Ammon's horn (tissue), 1 donor: ENCODE measurements at regions not wholly inside any gene's neighbourhood (a gene's known extent, or its start where the extent isn't known, plus 50 kb on each side); places are given as distances from the start of the nearest gene placed in this dataset.
"Not testable (repeated sequence)": the region's sequence is repeated elsewhere in the genome, so short reads cannot be mapped to it uniquely, and the experiment has no call there.

Experiments
- DNase-seq: peaks from one replicate; pipeline ENCODE4 v3.0.0-alpha.2; 2016; ENCODE audit warnings: low spot score

DNA sequence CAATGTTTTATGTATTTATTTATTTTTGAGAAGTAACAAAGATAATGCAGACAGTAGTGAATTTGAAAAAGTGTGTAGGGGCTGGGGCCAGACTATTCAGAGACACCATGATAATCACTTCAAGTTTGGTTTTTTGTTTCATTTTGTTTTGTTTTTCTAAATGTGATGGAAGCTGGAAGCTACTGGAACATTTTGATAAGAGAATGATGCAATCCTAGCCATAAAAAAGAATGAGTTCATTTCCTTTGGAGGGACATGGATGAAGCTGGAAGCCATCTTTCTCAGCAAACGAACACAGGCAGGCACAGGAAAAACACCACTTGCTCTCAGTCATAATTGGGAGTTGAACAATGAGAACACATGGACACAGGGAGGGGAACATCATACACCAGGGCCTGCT lies 706.6 kb upstream of the EPHA5 start:
- no peak for DNase-seq

DNA sequence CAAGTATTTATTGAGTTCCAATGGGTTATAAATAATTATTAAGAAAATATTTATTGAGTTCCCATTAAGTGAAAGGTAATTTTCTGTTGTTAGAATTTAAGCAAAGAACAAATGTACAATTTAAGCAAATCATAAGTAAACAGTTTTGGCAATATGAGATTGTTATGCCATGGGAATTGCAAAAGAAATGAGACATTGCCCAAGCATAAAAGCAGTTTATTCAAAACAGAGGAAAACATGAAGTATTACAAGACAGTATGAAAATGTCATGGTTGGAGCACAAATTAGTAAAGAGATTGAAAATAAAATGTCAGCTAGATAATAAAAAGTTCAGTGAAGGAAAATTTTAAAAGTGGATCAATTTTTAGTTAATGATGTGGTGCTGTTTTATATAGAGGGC lies 706.1 kb upstream of the EPHA5 start:
- no peak for DNase-seq

DNA sequence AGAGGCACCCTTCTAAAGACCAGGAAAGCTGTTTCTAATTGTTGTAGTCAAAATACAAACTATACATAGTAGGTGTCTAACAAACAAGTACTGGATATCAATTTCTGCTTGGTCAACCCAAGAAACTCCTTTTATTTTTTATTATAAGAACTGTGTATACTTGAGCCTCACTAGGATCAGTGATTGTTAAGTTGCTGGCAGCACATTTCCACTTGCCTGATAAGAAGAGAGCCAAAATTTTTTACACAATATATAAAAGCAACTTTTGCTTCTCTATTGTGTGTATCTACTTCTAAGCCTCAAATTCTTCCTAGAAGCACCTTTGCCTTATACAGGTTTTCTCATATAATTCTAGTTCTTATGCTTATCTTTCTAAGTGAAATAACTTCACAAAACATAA lies 703.0 kb upstream of the EPHA5 start:
- no peak for DNase-seq

DNA sequence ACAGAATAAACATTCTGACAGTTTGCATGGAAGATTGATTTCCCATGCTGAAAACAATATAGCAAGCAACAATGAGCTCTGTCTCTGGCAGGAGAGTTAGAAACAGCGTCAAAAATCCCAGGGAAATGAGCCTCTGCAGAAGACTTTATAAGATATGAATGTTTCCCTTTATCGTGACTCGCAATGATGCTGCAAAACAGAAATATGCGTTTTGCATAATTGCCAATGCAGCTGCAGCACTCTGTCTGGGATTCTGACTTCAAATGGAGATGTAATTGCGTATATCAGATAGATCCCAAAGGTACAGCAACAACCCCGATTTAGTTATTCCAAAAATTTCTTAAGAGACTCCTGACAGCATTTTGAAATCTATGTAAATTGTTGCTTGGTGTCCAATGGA lies 702.4 kb upstream of the EPHA5 start:
- DNase-seq: no peak

DNA sequence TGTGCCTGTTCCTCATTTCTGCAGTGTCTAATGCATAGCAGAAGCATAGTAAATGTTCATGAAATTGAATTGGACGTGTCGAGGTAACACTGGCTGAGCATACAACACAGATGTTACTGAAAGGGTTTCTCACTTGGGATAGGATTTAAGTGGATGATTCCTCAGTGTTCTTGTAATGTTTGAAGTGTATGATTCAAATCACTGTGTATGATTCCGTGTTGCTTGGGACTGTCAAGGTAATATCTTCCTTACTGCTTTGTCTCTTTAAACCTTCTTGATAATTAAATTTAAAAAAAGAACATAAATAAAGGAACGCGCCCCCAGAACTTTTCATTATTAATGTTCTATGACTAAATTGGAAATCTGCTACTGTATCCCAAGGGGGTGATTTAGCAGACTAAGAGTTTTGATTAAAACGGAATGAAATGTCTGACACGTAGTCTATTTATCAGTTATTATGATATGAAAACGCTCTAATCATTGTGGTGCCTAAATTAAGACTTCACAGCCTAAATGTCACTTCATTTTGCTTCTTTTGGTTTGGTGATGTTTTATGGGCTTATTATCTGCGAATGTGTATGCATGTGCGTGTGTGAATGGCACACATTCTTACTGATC lies 696.9 kb upstream of the EPHA5 start:
- no peak for DNase-seq

DNA sequence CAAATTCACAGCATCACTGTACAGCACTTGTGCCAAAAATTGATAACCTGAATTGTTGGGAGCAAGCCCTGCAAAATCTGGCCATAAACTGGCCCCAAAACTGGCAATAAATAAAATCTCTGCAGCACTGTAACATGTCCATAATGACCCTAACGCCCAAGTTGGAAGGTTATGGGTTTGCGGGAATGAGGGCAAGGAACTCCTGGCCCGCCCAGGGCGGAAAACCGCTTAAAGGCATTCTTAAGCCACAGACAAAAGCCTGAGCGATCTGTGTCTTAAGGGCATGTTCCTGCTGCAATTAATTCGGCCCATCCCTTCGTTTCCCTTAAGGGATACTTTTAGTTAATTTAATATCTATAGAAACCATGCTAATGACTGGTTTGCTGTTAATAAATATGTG lies 690.1 kb upstream of the EPHA5 start:
- DNase-seq: not testable (repeated sequence)

DNA sequence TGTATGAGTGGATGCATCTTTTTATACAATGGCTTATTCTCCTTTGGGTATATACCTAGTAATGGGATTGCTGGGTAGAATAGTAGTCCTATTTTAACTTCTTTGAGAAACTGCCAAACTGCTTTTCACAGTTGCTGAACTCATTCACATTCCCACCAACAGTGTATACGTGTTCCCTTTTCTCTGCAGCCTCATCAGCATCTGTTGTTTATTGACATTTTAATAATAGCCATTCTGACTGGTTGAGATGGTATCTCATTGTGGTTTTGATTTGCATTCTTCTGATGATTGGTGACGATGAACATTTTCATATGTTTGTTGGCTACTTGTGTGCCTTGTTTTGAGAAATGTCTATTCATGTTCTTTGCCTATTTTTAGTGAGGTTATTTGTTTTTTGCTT lies 687.0 kb upstream of the EPHA5 start:
- no peak for DNase-seq

DNA sequence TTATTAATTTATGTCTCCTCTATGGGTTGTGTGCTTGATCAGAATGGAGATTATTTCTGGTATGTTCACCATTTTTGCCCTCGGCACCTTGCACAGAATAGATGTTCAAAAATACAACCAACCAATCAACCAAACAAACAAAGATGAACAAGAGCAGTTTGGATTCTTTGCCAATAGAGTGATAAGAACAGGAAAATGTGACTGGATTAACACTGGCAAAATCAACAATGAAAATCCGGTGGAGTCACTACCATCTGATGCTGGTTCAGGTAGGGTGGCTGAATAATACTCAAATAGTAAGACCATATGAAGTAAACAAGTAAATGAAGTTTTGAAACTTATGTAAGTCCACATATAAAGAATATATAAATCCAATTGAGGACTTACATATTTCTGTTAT lies 685.0 kb upstream of the EPHA5 start:
- no peak for DNase-seq

DNA sequence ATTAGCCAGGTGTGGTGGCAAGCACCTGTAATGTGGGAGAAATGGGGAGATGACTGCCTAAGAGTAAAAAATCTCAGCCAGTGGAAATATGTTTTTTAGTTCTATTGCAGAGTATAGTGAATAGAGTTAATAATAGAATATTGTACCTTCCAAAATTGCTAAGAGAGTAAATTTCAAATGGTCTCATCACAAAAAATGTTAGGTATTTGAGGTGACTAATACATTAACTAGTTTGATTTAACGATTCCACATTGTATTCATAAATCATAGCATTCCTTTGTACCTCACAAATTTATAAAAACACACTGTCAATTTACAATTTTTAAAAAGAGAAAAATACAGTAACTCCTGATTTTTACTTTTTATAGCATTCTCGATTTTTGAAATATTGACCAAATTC lies 681.5 kb upstream of the EPHA5 start:
- no peak for DNase-seq

DNA sequence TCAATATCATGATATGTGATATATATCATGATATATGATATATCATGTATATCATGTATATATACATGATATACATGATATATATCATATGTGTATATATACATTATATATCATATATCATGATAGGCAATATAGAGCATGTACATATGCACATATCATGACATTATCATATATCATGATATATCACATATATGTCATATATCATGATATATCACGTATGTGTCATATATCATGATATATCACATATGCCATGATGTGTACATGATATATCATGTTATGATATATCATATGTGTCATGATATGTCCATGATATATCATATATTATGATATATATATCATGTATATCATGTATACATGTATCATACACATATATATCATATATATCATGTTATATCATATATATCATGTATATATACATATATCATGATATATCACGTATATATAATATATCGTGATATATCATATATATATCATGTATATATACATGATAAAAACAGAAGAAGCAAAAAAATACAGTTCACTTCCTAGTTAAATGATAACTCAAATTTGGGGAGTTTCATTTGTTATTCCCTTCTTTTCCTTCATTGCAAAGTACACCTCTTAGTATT lies 670.1 kb upstream of the EPHA5 start:
- no peak for DNase-seq

DNA sequence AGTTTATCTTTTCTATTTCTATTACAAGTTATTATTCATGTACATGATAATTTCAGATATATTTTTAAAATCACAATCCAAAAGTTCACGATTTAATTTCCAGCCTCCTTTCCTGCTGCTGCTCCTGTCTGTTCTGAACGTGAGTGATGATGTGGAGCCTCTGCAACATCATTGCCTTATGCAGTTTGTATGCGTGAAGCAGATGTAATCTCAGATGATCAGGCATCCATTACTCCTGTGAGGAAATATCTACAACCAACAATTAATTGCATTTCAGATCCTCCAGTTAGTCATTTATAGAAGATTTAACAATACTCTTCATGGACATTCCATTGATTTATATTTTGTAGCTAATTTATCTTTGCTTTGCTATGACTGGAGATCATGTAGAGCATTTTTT lies 668.7 kb upstream of the EPHA5 start:
- DNase-seq: no peak

DNA sequence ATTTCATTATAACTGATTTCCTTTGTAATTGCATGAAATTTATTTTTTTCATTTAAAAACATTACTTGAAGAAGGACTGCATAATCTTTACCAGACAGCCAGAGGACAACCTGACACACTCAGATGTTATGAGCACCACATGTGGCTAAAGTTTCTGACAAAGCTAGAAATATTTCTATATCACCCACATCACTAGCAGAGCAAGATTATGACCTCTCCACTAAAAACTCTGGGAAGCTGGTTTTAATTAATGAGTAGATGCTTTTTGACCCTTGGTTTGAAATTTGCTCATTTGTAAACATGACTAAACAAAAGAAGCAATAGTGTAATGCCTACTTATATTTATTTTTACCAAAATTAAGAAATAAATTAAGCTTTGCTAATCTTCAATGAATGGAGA lies 661.5 kb upstream of the EPHA5 start:
- no peak for DNase-seq

DNA sequence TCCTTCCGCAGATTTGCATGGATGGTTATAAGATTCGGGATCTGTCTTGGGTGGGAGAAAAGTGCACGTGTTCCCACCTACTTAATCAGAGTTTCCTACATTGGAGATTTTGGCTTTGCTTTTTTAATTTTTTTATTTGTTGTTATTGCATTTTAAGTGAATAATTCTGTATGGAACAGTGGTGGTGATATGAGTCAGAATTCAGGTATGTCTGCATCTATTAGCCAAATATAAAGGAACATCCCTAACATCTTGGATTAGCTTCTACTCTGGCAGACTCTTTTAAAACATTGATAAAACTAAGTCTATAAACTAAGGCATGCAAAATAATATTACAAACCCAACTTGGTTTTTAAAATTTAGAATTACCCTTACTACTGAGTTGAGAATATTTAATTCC lies 659.8 kb upstream of the EPHA5 start:
- DNase-seq: no peak

DNA sequence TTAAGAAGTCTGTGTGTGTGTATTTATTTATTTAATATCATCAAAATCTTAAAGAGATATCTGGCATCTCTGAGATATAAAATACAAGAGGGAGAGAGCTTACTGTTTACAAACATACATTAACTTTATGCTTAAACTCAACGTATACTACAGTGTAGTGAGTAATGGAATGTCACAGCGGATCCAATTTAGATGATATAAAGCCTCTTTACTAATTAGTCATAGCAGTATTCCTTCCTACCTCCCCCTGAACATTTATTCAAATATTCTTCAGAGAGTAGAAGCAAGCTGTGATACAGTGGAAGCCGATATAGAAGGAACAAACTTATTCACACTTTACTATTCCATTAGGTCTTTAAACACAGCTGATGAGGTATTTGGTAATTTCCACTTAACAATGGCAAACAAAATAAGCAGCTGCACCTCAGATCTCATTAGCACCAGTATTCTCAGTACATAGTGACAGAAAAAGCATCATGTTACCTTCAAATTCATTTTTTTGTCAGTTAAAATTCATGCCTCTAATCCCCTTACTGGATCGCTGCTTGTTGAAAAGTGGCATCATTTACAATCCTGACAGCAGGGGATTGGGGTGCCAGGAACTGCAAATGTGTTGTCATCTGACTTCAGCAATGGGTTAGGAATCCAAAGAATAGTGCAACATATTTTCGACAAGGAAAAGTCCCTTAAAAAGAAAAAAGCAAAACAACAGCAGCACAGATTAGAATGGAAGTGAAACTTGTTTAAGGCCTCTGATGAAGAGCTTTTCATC lies 658.7 kb upstream of the EPHA5 start:
- DNase-seq: peak; percentile 8

DNA sequence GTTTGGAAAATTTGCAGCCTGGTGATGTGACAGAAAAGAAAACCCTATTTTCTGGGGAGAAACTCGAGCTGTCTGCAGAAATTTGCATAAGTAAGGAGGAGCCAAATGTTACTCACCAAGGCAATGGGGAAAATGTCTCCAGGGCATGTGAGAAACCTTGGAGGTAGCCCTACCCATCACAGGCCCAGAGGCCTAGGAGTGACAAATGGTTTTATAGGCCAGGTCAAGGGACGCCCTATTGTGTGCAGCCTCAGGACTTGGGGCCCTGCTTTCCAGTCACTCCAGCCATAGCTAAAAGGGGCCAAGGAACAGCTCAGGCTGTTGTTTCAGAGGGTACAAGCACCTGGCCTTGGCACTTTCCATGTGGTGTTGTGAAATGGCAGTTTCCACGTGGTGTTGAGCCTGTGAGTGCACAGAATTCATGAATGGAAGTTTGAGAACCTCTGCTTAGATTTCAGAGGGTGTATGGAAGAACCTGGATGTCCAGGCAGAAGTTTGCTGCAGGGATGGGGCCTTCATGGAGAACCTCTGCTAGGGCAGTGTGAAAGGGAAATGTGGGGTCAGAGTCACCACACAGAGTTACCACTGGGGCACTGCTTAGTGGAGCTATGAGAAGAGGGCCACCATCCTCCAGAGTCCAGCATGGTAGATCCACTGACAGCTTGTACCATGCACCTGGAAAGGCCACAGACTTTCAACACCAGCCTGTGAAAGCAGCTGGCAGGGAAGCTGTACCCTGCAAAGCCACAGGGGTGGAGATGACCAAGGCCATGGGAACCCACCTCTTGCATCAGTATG lies 637.6 kb upstream of the EPHA5 start:
- DNase-seq: no peak

DNA sequence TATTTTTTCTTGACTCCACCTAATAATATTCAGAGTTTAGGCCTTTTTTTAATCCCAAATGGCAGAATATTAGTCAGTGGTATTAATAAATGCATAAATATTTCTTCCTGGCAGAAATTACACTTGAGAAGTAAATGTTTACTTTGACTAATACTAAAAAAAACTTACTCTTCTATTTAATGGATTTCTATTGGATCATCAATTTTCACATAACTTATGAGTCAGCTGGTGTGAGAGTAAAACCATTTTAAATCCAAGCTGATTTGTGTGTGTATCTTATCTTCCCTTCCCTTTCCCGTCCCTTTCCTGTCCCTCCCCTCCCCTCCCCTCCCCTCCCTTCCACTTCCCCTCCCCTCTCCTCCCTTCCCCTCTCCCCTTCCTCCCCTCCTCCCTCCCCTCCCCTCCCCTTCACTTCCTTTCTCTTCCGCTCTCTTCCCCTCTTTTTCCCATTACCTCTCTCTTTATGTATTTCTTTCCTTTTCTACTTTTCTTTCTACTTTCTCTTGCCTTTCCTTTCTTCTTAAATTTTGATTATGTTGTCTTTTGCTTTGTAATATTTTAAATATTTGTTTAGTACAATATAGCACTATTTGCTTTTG lies 630.1 kb upstream of the EPHA5 start:
- no peak for DNase-seq

DNA sequence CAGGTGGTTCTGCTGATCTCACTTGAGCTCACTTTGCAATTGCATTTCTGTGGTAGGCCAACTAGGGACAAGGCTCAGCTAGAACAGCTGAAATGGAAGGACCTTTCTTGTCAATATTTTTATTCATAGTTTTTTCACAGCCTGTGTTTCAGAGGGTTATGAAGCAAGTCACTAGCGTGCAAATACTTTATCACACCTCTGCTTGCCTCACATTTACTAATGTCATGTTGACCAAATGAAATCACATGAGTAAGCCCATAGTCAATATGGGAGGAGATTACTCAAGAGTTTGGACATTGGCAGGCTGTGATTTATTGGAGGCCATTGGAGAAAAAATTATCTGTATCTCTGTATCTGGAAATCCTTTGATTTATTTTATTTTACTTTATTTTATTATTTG lies 628.3 kb upstream of the EPHA5 start:
- no peak for DNase-seq

DNA sequence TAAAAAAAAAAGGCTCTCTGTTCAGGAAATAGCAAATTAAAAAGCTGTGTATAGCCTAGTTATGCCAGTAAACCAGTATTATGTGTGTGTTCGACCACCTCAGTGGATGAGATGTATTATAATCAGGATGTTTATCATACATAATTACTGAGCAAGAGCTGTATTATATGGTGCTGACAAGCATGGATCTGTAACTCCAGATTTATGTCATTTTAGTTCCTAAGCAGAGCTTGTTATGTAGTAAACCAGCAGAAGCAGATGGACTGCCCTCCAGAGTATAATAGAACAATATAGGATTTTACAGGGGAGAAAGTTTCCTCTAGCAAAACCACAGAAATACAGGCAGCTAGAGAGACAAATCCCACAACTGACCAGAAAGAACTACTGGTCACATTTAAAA lies 627.4 kb upstream of the EPHA5 start:
- DNase-seq: no peak

DNA sequence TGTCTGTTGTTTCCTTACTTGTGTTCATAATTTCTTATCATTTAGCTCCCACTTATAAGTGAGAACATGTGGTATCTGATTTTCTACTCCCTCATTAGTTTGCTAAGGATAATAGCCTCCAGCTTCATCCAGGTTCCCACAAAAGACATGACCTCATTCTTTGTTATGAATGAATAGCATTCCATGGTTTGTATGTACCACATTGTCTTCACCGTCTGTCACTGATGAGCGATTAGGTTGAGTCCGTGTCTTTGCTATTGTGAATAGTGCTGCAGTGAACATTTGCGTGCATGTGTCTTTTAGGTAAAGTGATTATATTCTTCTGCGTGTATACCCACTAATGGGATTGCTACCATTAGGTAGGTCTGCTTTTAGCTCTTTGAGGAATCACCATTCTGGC lies 624.3 kb upstream of the EPHA5 start:
- DNase-seq: no peak

DNA sequence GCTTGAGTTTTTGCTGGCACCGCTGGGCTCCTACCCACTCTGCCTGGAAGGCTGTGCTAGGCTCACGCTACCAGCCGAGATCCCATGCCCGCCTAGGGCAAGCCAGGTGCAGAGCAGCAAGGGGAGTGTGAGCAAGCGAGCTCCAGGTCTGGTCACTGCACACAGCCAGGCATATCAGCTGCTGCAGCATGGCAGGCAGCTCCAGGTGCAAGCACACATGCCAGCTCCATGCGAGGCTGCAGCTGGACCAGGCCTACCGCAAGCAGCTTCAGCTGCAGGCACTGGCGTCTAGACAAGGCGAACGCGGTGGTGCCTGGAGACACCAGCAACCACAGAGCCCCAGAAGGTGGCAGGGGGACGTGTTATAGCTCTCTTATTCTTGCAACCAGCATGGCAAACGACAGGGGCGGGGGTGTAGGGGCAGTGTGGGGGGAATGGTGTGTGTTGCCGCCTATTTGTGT lies 614.7 kb upstream of the EPHA5 start:
- DNase-seq: no peak

DNA sequence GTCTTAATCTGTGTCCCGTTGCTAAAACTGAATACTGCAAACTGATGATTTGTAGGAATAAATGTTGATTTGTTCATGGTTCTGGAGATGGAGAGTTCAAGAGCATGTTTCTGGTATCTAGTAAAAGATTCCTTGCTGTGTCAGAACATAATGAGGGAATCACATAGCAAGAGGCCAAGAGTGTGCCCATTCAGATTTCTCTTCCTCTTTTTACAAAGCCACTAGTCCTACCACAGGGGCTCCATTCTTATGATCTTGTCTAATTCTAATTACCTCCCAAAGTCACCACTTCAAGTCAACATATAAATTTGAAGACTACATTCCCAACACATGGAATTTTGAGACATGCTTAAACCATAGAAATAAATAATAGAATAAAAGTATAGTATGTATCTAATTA lies 608.8 kb upstream of the EPHA5 start:
- DNase-seq: no peak

DNA sequence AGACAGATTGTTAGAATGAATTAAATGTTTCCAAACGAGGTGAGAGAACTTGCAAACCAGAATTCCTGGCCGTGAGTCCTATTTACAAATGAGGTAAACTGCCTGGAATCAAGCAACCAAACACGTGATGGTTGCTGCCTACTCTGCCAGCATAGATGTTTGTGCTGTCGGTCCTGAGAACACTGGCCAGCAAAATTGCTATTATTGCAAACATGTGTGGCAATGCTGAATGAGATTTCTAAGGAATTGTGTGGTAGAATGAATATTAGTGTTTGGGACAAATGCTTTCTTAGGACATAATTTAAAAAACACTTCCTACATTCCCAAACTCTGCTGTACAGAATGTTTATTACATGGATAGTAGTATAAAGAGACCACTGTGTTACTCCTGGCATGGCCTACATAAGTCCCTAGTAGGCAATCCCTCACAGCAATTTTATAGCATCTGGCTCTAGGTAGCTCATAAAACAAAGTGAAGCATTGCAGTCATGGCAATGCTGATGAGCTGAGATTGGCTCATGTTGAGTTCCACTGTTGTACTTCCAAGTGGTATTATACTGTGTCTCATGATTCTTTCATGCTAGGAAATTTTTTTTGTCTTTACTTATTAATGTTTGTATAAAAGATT lies 605.2 kb upstream of the EPHA5 start:
- DNase-seq: peak; percentile 31
